Calu3 (cell line): ENCODE measurements at regions not wholly inside any gene's neighbourhood (a gene's known extent, or its start where the extent isn't known, plus 50 kb on each side); places are given as distances from the start of the nearest gene placed in this dataset.

Source experiments
- BruUV-seq: library from RNA; stranded (reverse); fragments of 400-500 nt; replicated peaks from 2 replicates; lab custom pipeline; 2021; lab: Mats Ljungman, UMichigan
- CTCF ChIA-PET: fragments of 300-600 bp; sonication (Branson Sonifier 250); formaldehyde crosslinking; loops from one replicate; lab custom pipeline; 2022; ENCODE audit warnings: antibody characterized with exemption; lab: Charles Lee
- DNase-seq: peaks from one replicate; pipeline ENCODE4 v3.0.0; 2022
- H3K27ac Mint-ChIP-seq: one replicate; pipeline ENCODE4 v1.8.0; 2022; ENCODE audit warnings: mixed read lengths; ENCODE audit not compliant: unreplicated experiment
- H3K27me3 Mint-ChIP-seq: one replicate; pipeline ENCODE4 v1.8.0; 2022; ENCODE audit warnings: mixed read lengths; ENCODE audit not compliant: unreplicated experiment
- H3K36me3 Mint-ChIP-seq: one replicate; pipeline ENCODE4 v1.8.0; 2022; ENCODE audit warnings: mild to moderate bottlenecking, moderate library complexity, mixed read lengths; ENCODE audit not compliant: insufficient read depth, unreplicated experiment
- H3K4me1 Mint-ChIP-seq: one replicate; pipeline ENCODE4 v1.8.0; 2022; ENCODE audit warnings: mild to moderate bottlenecking, low read depth, mixed read lengths; ENCODE audit not compliant: unreplicated experiment
- H3K4me3 Mint-ChIP-seq: one replicate; pipeline ENCODE4 v1.8.0; 2022; ENCODE audit warnings: mild to moderate bottlenecking, low read depth, moderate library complexity, mixed read lengths; ENCODE audit not compliant: unreplicated experiment
- H3K9me3 Mint-ChIP-seq: one replicate; pipeline ENCODE4 v1.8.0; 2022; ENCODE audit warnings: low read depth, mixed read lengths; ENCODE audit not compliant: unreplicated experiment
- CTCF ChIP-seq: fragments of 200-600 bp; IDR thresholded peaks from one replicate; pipeline ENCODE4 v1.8.0; 2022; ENCODE audit warnings: antibody characterized with exemption; ENCODE audit not compliant: unreplicated experiment
- intact Hi-C: fragments of 100-400 bp; cut with micrococcal nuclease; formaldehyde crosslinking; loops from one replicate; pipeline ENCODE4 v1.10.0; 2022; ENCODE audit not compliant: unreplicated experiment

- Mint-ChIP-seq H3K27ac (no peak overlapping the region), H3K4me1 (peaks cover 9% of the 10 kb centered on the region), H3K27me3 (no peaks in the 10 kb centered on the region), H3K9me3 (no peaks in the 10 kb centered on the region), H3K36me3 (no peaks in the 10 kb centered on the region), H3K4me3 (no peak overlapping the region)
- BruUV-seq: no TSS peak
- TF ChIP-seq CTCF: no peak
- CTCF ChIA-PET: no interaction called here
- DNase-seq: no peak
- intact Hi-C loops: no loop called here
These were observed 1641.9 kb upstream of the PIK3C3 start for GRCh38 chr18:40313030-40313642.

GRCh38 chr18:40307627-40308026 is 1647.4 kb upstream of the PIK3C3 start:
- DNase-seq: no peak
- BruUV-seq: no TSS peak
- H3K4me1 Mint-ChIP-seq: no peaks in the 10 kb centered on the region
- no peak overlapping the region for H3K4me3 Mint-ChIP-seq
- no peaks in the 10 kb centered on the region for H3K36me3 Mint-ChIP-seq
- TF ChIP-seq CTCF: no peak
- intact Hi-C loops: no loop called here
- H3K27me3 Mint-ChIP-seq: no peaks in the 10 kb centered on the region
- CTCF ChIA-PET: no interaction called here
- peaks cover 5% of the 10 kb centered on the region for H3K9me3 Mint-ChIP-seq
- no peak overlapping the region for H3K27ac Mint-ChIP-seq

GRCh38 chr18:40296717-40297413 is 1658.2 kb upstream of the PIK3C3 start:
- H3K27me3 Mint-ChIP-seq: peaks cover 13% of the 10 kb centered on the region
- CTCF ChIA-PET: no interaction called here
- no peaks in the 10 kb centered on the region for H3K36me3 Mint-ChIP-seq
- no peak for TF ChIP-seq CTCF
- H3K9me3 Mint-ChIP-seq: no peaks in the 10 kb centered on the region
- peaks cover 8% of the 10 kb centered on the region for H3K4me1 Mint-ChIP-seq
- intact Hi-C loops: loop anchor here (10.0 kb wide), 2 partner anchors 452 to 722 kb away; no protein-coding TSS in a partner anchor
- BruUV-seq: no TSS peak
- no peak for DNase-seq
- no peak overlapping the region for H3K27ac Mint-ChIP-seq
- no peak overlapping the region for H3K4me3 Mint-ChIP-seq

- BruUV-seq: no TSS peak
- CTCF ChIA-PET: interaction anchor here (0.8 to 1.0 kb wide), 3 partner anchors 121 to 494 kb away, joined by 3 read pairs; no protein-coding TSS in a partner anchor
- Mint-ChIP-seq H3K36me3 (no peaks in the 10 kb centered on the region), H3K27ac (no peak overlapping the region), H3K27me3 (no peaks in the 10 kb centered on the region), H3K4me1 (peaks cover 8% of the 10 kb centered on the region), H3K9me3 (no peaks in the 10 kb centered on the region), H3K4me3 (no peak overlapping the region)
- no peak for TF ChIP-seq CTCF
- intact Hi-C loops: loop anchor here (5.0 to 10.0 kb wide), 3 partner anchors 136 to 718 kb away; no protein-coding TSS in a partner anchor
- peak; percentile 8 for DNase-seq
These were observed 1661.9 kb upstream of the PIK3C3 start for GRCh38 chr18:40292985-40293710.
